ENCODE measurements at regions not wholly inside any gene's neighbourhood (a gene's known extent, or its start where the extent isn't known, plus 50 kb on each side); places are given as distances from the start of the nearest gene placed in this dataset.
"Not testable (repeated sequence)": the region's sequence is repeated elsewhere in the genome, so short reads cannot be mapped to it uniquely, and the experiment has no call there.

- no peak for DNase-seq (ENCODE audit: low read depth)
These were observed 213.6 kb downstream of the KLF6 start for GRCh38 chr10:3571310-3571825.

- no peak for DNase-seq (ENCODE audit: low read depth)
These were observed 214.1 kb downstream of the KLF6 start for GRCh38 chr10:3570855-3571266.

- DNase-seq (ENCODE audit: low read depth), result no peak
These were observed 214.8 kb downstream of the KLF6 start for GRCh38 chr10:3570131-3570729.

DNA sequence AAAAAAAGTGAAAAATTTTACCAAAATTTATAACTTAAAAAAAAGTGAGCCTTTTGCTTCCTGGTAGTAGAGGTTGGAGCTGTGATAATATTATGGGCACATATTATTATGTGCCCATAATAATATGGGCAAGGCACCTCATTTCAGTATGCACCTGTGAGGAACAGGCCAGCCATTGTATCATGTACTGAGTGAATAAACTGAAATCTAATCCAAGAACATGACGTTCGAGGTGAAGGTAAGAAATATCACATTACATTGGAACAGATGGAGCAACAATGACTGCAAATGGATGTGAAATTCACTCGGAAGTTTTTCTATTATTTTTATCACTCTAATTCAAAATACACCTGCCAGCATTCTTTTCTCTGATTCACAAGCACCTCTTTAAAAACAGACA lies 216.0 kb downstream of the KLF6 start:
- DNase-seq (ENCODE audit: low read depth), result no peak

- no peak for DNase-seq (ENCODE audit: low read depth)
These were observed 216.6 kb downstream of the KLF6 start for GRCh38 chr10:3568392-3568791.

- DNase-seq (ENCODE audit: low read depth), result no peak
These were observed 217.6 kb downstream of the KLF6 start for GRCh38 chr10:3567291-3567963.

DNA sequence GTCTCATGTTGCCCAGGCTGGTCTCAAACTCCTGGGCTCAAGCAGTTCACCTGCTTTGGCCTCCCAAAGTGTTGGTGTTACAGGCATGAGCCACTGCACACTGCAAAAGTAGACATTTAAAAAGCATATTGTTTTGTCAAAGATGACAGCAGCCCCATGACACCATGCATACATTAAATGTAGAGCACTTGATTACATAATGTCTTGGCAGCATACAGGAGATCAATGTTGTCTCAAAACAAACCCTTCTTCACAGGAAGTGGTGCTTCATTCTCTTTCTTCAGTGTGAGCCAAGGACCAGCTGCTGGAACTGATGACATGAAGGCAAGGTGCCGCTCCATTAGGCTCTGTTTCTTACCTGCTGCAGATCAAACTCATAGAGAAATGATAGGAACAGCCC lies 218.4 kb downstream of the KLF6 start:
- DNase-seq (ENCODE audit: low read depth), result no peak

DNA sequence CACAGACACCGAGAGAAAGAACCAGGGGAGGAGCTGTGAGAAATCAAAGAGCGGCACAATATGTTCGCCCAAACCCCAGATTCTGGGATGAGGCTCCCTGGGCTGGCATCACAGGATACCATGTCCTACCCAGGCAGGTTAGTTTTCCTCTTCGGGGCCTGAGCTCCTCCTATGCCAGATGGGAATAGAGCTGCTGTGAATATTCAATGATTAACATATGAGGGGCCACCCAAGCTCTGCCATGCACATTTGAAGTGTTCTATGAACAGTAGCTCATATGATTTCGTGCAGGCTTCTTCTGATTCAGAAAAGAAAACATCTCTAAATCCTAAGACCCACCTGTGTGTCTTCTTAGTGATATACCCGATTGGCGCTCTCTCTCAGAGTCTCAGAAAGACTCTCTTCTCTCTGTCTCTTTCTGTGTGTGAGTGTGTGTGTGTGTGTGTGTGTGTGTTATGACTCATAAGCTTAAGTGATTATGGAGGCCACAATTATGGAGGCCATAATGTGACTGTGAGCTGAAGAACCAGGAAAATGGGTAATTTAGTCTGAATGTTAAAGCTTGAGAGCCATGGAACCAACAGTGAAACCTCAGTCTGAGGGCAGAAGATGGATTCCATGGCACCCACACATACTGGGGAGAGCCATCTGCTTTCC lies 220.5 kb downstream of the KLF6 start:
- DNase-seq (ENCODE audit: low read depth), result no peak

DNA sequence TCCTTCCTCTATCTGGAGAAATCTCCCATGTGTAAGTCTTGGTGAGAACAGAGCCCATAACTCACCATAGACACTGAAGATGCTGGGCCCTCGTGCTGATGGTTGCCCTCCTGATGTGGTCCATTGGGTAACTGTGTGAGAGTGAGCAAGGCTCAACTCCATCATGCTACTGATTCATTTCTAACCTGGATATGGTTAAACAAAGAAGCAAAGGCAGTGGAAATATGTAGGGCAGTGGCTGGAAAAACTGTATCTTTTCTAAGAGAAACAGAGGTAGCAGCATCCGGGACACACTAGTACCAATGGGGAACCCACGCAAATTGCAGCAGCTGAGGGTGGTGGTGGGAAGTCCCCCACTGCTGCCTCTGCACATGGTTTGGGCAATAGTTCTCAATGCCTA lies 221.7 kb downstream of the KLF6 start:
- no peak for DNase-seq (ENCODE audit: low read depth)

- DNase-seq (ENCODE audit: low read depth), result not testable (repeated sequence)
These were observed 224.4 kb downstream of the KLF6 start for GRCh38 chr10:3560628-3561027.

GRCh38 chr10:3559527-3559926 lies 225.5 kb downstream of the KLF6 start:
- DNase-seq (ENCODE audit: low read depth), result no peak

DNA sequence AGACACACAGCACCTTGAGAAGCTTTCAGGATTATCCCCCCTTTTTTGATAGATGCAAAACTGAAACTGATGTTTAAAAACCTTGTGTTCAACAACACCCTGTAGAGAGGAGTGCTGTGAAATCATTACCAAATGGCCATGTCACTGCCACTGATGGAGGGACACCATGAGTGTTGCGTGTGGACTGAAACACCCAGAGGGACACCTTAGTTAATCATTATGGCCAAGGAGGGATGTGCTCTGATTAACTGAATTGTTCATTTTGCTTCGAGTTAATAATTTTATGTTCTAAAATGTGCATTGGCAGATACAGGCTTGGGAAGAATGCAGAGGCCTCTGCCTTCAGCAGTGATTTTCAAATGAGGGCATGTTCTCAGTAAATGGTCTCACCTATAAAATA lies 226.0 kb downstream of the KLF6 start:
- no peak for DNase-seq (ENCODE audit: low read depth)

GRCh38 chr10:3556191-3557017 lies 228.6 kb downstream of the KLF6 start:
- not testable (repeated sequence) for DNase-seq (ENCODE audit: low read depth)

DNA sequence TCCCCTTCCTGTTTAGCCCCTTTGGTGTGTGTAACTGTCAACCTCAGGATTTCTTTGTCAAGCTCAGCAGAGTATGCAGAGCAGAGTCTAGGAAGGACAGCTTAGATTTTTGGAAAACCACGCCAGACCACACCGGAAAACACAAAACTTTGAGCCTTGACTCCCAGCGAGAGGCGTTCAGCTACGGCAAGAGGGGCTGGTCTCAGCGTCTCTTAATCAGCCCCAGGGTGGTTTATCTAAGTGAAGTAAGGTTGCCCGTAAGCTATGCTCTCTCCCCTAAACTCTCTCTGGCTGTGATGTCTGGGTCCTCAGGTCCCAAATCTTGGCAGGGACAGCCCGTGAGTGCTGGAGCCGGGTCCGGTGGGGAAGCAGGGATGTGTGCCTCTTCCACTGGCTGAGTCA lies 230.9 kb downstream of the KLF6 start:
- DNase-seq (ENCODE audit: low read depth), result no peak

DNA sequence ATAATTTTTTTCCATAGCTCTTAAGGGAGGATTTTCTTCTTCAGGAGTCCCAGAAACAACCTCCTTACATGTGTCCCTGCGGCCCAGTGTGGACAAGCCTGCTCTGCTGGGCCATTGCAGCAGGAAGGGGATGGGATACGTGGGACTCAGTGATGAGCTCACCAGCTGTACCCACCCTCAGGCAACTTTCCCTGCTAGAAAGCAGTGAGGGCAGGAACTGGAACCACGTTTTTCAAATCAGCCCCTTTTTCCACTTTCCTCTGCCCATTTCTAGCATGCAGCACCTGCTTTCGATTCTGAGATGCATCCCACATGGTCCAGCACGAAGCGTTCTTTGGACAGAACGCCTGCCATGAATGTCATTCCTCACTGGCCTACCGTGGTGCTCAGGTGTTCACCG lies 232.7 kb downstream of the KLF6 start:
- no peak for DNase-seq (ENCODE audit: low read depth)

GRCh38 chr10:3551761-3552160 lies 233.2 kb downstream of the KLF6 start:
- DNase-seq (ENCODE audit: low read depth), result no peak

DNA sequence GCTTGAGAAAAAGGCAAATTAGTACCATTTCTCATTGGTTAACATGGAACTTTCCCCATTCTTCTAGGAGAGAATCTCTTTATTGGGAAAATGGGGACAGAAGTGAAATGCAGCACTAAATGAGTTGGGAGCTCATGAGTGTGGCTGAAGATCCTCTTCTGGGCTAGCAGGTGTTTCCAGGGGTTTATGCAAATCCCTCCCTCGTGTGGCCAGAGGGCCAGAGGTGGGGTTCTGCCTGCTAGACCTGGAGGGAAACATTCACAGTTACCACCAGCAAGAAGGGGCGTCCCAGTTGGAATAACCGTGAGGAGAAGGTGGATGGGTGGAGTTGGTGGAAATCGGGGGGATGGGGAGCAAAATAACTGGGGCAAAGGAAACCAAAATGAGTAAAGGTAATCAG lies 235.9 kb downstream of the KLF6 start:
- no peak for DNase-seq (ENCODE audit: low read depth)

GRCh38 chr10:3548702-3549101 lies 236.3 kb downstream of the KLF6 start:
- no peak for DNase-seq (ENCODE audit: low read depth)

DNA sequence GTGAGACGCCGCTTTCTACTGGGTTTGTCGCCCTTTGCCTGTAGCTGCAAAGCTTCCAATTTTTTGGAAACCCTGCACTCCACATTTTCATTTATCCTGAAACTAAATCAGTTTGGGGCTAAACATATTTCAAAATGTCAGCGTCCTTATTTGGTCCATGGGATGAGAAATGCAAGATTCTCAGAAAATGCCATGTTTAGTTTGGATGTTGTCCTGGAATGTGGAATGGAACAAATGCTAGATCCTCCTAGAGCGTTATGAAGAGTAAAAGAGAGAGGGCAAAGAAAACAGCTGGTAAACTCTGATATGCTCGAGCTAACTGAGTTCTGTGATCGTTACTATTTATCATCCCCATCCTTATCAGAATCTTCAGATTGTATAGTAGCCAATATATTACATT lies 236.9 kb downstream of the KLF6 start:
- DNase-seq (ENCODE audit: low read depth), result no peak

DNA sequence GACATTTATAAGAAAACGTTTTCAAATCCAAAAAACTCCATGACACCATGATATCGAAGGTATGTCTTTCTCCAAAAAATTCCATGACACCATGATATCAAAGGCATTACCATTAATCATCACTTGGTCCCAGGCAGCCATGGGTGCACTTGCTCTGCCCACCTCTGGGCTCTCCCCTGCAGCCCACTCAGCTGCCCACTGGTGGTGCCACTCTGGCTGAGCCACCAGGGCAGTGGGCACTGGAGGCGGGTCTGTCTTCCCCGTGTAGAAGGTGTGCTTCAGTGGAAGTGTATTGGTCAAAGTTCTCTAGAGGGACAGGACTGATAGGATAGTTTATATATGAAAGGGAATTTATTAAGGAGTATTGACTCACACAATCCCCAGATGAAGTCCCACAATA lies 240.4 kb downstream of the KLF6 start:
- no peak for DNase-seq (ENCODE audit: low read depth)

- no peak for DNase-seq (ENCODE audit: low read depth)
These were observed 242.8 kb downstream of the KLF6 start for GRCh38 chr10:3542185-3542611.

GRCh38 chr10:3539696-3540383 lies 245.2 kb downstream of the KLF6 start:
- DNase-seq (ENCODE audit: low read depth), result no peak
